Natural killer cell (primary cell): ENCODE measurements at regions not wholly inside any gene's neighbourhood (a gene's known extent, or its start where the extent isn't known, plus 50 kb on each side); places are given as distances from the start of the nearest gene placed in this dataset.

Experiments used
- ATAC-seq, 3 donors: fragments of 150-1000 bp in 2 of 3; fragments of 200-7000 bp in 1 of 3; cut with Tn5 transposase; 1 replicate in 1 of 3; 2 replicates in 2 of 3; pipeline ENCODE4 v1.10.0; 2021; ENCODE audit warnings: mild to moderate bottlenecking in 2 of 3, moderate library complexity in 2 of 3
- DNase-seq, 2 donors: peaks; one replicate each; pipeline versions ENCODE4 v3.0.0 to v3.0.0-alpha.2; 2013 to 2021; ENCODE audit warnings: mixed read lengths in 1 of 2
- H3K27ac ChIP-seq: one replicate; pipeline ENCODE4 v1.5.1; 2013; ENCODE audit warnings: mild to moderate bottlenecking, low read length
- H3K27me3 ChIP-seq: one replicate; pipeline ENCODE4 v1.6.1; 2013; ENCODE audit warnings: low read length; ENCODE audit not compliant: control insufficient read depth, insufficient read depth
- H3K36me3 ChIP-seq: one replicate; pipeline ENCODE4 v1.6.1; 2013; ENCODE audit warnings: low read length; ENCODE audit not compliant: control insufficient read depth, insufficient read depth
- H3K4me1 ChIP-seq: one replicate; pipeline ENCODE4 v1.6.1; 2013; ENCODE audit warnings: low read length; ENCODE audit not compliant: control insufficient read depth, insufficient read depth
- H3K4me3 ChIP-seq: one replicate; pipeline ENCODE4 v1.5.1; 2013; ENCODE audit warnings: low read length
- H3K9me3 ChIP-seq: one replicate; pipeline ENCODE4 v1.6.1; 2013; ENCODE audit warnings: low read length; ENCODE audit not compliant: control insufficient read depth, insufficient read depth
- H3K27ac Mint-ChIP-seq, 2 donors: one replicate each; pipeline ENCODE4 v1.8.0; 2022; ENCODE audit warnings: mild to moderate bottlenecking in 2 of 2, mixed read lengths in 2 of 2, moderate library complexity in 1 of 2
- H3K27me3 Mint-ChIP-seq, 2 donors: one replicate each; pipeline ENCODE4 v1.8.0; 2022; ENCODE audit warnings: low read depth in 2 of 2, mixed read lengths in 2 of 2
- H3K36me3 Mint-ChIP-seq: one replicate; pipeline ENCODE4 v1.8.0; 2022; ENCODE audit warnings: mixed read lengths
- H3K4me1 Mint-ChIP-seq, 2 donors: one replicate each; pipeline ENCODE4 v1.8.0; 2022; ENCODE audit warnings: mixed read lengths in 2 of 2
- H3K4me3 Mint-ChIP-seq: one replicate; pipeline ENCODE4 v1.8.0; 2022; ENCODE audit warnings: mild to moderate bottlenecking, moderate library complexity, mixed read lengths
- H3K9me3 Mint-ChIP-seq, 2 donors: one replicate each; pipeline ENCODE4 v1.8.0; 2022; ENCODE audit warnings: mixed read lengths in 2 of 2
- WGBS: methylation state at CpG from one replicate; pipeline ENCODE4 v1.1.7; 2013; ENCODE audit warnings: missing lambda C conversion rate; ENCODE audit not compliant: insufficient coverage; 5-methylcytosine and 5-hydroxymethylcytosine counted together
- intact Hi-C: fragments of 100-400 bp; cut with micrococcal nuclease; formaldehyde crosslinking; loops from one replicate; pipeline ENCODE4 v1.14.2; 2022
- TF ChIP-seq, protein P1 (sequence below): fragments of 200-600 bp; IDR thresholded peaks from one replicate; pipeline ENCODE4 v1.8.0; 2022; ENCODE audit warnings: antibody characterized with exemption

DNA sequence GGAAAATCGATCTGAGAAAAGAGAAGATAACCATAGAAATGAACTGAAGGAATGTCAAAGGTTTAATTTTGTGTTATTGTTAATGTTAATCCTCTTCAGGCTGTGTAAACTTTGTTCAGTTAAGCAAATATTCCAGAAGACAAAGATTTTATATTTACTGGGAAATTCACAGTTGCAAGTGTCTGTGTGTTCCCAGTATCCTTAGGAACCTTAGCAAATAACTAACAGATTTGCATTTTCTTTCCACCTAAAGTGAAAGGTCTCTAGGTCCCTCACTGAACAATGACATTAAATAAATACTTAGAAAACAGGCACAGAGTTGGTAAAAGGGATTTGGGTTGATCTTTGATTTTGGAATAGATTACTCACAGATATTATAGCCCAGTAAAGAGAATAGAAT lies 324.7 kb downstream of the C4orf33 start:
- ATAC-seq = no peak
- TF ChIP-seq, protein P1, sequence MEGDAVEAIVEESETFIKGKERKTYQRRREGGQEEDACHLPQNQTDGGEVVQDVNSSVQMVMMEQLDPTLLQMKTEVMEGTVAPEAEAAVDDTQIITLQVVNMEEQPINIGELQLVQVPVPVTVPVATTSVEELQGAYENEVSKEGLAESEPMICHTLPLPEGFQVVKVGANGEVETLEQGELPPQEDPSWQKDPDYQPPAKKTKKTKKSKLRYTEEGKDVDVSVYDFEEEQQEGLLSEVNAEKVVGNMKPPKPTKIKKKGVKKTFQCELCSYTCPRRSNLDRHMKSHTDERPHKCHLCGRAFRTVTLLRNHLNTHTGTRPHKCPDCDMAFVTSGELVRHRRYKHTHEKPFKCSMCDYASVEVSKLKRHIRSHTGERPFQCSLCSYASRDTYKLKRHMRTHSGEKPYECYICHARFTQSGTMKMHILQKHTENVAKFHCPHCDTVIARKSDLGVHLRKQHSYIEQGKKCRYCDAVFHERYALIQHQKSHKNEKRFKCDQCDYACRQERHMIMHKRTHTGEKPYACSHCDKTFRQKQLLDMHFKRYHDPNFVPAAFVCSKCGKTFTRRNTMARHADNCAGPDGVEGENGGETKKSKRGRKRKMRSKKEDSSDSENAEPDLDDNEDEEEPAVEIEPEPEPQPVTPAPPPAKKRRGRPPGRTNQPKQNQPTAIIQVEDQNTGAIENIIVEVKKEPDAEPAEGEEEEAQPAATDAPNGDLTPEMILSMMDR = no peak
- Mint-ChIP-seq H3K4me1 (no peaks in the 10 kb centered on the region), H3K27ac (no peak overlapping the region), H3K27me3 (peaks cover 0 to 2% of the 10 kb centered on the region in 2 donors), H3K36me3 (no peaks in the 10 kb centered on the region), H3K4me3 (no peak overlapping the region), H3K9me3 (peaks cover 2 to 4% of the 10 kb centered on the region in 2 donors)
- Histone ChIP-seq H3K27me3 (no peaks in the 10 kb centered on the region), H3K4me1 (no peaks in the 10 kb centered on the region), H3K36me3 (no peaks in the 10 kb centered on the region), H3K9me3 (no peaks in the 10 kb centered on the region), H3K4me3 (no peak overlapping the region), H3K27ac (no peak overlapping the region)
- 71% methylated on average over 1 of the region's 1 CpG for WGBS
- DNase-seq = no peak
- intact Hi-C loops = no loop called here

DNA sequence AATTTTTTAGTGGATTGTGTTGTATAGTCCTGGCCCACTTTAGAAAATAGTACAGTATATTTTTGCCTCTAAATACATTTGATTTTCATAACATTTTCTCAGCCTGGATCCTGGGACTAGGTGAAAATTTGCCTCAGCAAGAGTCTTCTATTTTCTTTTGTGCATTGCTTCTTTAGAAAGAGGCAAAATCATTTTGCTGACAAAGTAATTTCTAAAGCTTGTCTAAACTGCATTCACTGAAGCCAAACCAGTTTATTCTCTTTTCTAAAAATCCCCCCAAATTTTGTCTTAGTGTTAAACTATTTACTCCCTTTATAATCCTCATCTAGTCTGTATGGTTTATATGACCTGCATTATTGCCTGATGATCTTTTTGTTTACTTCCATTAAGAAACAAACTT lies 326.3 kb downstream of the C4orf33 start:
- Histone ChIP-seq H3K36me3 (no peaks in the 10 kb centered on the region), H3K4me3 (no peak overlapping the region), H3K4me1 (no peaks in the 10 kb centered on the region), H3K27me3 (no peaks in the 10 kb centered on the region), H3K9me3 (no peaks in the 10 kb centered on the region), H3K27ac (no peak overlapping the region)
- TF ChIP-seq, protein P1 = no peak
- intact Hi-C loops = no loop called here
- DNase-seq = no peak
- peaks cover 0 to 2% of the 10 kb centered on the region in 2 donors for H3K27me3 Mint-ChIP-seq
- ATAC-seq = no peak
- H3K9me3 Mint-ChIP-seq = peaks cover 2 to 6% of the 10 kb centered on the region in 2 donors
- H3K36me3 Mint-ChIP-seq = no peaks in the 10 kb centered on the region
- no peak overlapping the region for H3K4me3 Mint-ChIP-seq
- no peaks in the 10 kb centered on the region for H3K4me1 Mint-ChIP-seq
- H3K27ac Mint-ChIP-seq = no peak overlapping the region

DNA sequence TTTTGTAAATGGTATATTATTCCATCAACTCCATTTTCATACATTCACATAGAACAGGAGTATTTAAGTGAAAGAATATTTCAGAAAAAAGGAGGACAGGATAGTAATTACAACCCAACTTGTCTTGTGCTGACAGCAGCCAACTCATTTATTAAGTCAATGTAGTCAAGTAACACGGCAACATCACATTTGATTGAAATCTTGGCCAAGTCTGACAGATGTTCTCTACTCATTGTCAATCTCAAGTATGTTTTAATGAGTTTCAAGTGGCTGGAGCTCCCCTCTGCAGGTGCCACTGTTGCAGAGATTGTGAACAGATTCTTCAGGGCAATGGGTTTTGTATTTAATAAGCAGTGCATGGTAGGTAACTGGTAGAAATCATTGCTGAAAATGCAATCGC lies 332.5 kb downstream of the C4orf33 start:
- Histone ChIP-seq H3K27ac (no peak overlapping the region), H3K27me3 (no peaks in the 10 kb centered on the region), H3K36me3 (no peaks in the 10 kb centered on the region), H3K4me3 (no peak overlapping the region), H3K4me1 (no peaks in the 10 kb centered on the region), H3K9me3 (no peaks in the 10 kb centered on the region)
- TF ChIP-seq, protein P1 = no peak
- Mint-ChIP-seq H3K4me3 (no peak overlapping the region), H3K36me3 (no peaks in the 10 kb centered on the region), H3K27ac (no peak overlapping the region), H3K4me1 (no peaks in the 10 kb centered on the region), H3K9me3 (peaks cover 0 to 4% of the 10 kb centered on the region in 2 donors), H3K27me3 (no peaks in the 10 kb centered on the region)
- DNase-seq (no peak), ATAC-seq (no peak)
- intact Hi-C loops = no loop called here
- WGBS = 76% methylated on average over 2 of the region's 2 CpGs

DNA sequence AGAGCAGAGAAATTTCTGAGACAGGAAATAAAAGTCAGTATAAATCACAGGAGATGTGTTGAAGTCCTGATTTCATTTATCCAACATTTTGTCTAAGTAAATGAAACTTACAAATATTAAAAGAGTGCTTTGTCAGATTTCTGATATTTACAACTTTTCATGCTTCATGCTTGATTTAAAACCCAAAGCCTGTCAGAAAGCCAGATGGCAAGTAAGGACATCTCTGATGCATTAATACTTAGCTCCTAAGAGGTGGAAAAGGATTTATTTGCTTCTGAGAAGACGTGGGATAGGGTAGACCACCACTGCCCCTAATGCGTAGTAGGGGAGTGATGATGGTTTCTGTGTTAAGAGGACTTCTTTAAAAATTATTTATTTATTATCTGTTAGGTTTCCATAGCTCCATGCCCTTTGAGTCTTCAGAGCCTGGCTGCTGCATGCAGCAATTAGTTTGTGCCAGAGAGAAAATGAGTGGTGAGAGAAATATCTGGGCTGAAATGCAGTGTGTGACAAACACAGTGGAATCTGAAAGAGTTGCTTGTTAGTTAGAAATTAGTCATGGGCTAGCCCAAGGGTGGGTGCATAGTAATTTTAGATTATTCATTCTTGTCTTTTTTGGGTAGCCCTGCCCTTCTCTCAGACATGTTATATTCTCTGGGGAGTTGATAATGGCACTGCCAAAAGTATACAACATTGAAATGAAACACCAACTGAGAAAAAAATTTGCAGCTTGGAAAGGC lies 333.8 kb downstream of the C4orf33 start:
- no peak overlapping the region for H3K27ac ChIP-seq
- no peak for DNase-seq
- no peak for ATAC-seq
- H3K9me3 ChIP-seq = no peaks in the 10 kb centered on the region
- H3K4me1 ChIP-seq = no peaks in the 10 kb centered on the region
- TF ChIP-seq, protein P1 = no peak
- H3K27me3 ChIP-seq = no peaks in the 10 kb centered on the region
- H3K4me3 ChIP-seq = no peak overlapping the region
- no peaks in the 10 kb centered on the region for H3K36me3 ChIP-seq
- Mint-ChIP-seq H3K4me3 (no peak overlapping the region), H3K4me1 (no peaks in the 10 kb centered on the region), H3K27me3 (no peaks in the 10 kb centered on the region), H3K36me3 (no peaks in the 10 kb centered on the region), H3K9me3 (peaks cover 0 to 4% of the 10 kb centered on the region in 2 donors), H3K27ac (no peak overlapping the region)
- WGBS = 40% methylated on average over 1 of the region's 2 CpGs
- intact Hi-C loops = no loop called here
